Glutamatergic neuron (in vitro differentiated cells): ENCODE measurements at regions not wholly inside any gene's neighbourhood (a gene's known extent, or its start where the extent isn't known, plus 50 kb on each side); places are given as distances from the start of the nearest gene placed in this dataset.

Experiments used
- DNase-seq: peaks from one replicate; pipeline ENCODE4 v3.0.0; 2022
- H3K27ac Mint-ChIP-seq: one replicate; pipeline ENCODE4 v1.8.0; 2020; ENCODE audit warnings: mild to moderate bottlenecking, mixed read lengths, inconsistent platforms; ENCODE audit not compliant: unreplicated experiment
- H3K27me3 Mint-ChIP-seq: one replicate; pipeline ENCODE4 v1.8.0; 2020; ENCODE audit warnings: mild to moderate bottlenecking, moderate library complexity, mixed read lengths, inconsistent platforms; ENCODE audit not compliant: unreplicated experiment
- H3K36me3 Mint-ChIP-seq: one replicate; pipeline ENCODE4 v1.8.0; 2020; ENCODE audit warnings: mild to moderate bottlenecking, mixed read lengths, inconsistent platforms; ENCODE audit not compliant: unreplicated experiment
- H3K4me1 Mint-ChIP-seq: one replicate; pipeline ENCODE4 v1.8.0; 2020; ENCODE audit warnings: mild to moderate bottlenecking, low read depth, mixed read lengths, inconsistent platforms; ENCODE audit not compliant: unreplicated experiment
- H3K4me3 Mint-ChIP-seq: one replicate; pipeline ENCODE4 v1.8.0; 2020; ENCODE audit warnings: mild to moderate bottlenecking, mixed read lengths, inconsistent platforms; ENCODE audit not compliant: unreplicated experiment
- H3K9me3 Mint-ChIP-seq: one replicate; pipeline ENCODE4 v1.8.0; 2020; ENCODE audit warnings: mild to moderate bottlenecking, moderate library complexity, mixed read lengths, inconsistent platforms; ENCODE audit not compliant: unreplicated experiment
- TF ChIP-seq, protein P1 (sequence below): fragments of 200-600 bp; sonication (generic); IDR thresholded peaks from one replicate; pipeline ENCODE4 v1.5.0; 2021; ENCODE audit not compliant: partially characterized antibody, unreplicated experiment

DNA sequence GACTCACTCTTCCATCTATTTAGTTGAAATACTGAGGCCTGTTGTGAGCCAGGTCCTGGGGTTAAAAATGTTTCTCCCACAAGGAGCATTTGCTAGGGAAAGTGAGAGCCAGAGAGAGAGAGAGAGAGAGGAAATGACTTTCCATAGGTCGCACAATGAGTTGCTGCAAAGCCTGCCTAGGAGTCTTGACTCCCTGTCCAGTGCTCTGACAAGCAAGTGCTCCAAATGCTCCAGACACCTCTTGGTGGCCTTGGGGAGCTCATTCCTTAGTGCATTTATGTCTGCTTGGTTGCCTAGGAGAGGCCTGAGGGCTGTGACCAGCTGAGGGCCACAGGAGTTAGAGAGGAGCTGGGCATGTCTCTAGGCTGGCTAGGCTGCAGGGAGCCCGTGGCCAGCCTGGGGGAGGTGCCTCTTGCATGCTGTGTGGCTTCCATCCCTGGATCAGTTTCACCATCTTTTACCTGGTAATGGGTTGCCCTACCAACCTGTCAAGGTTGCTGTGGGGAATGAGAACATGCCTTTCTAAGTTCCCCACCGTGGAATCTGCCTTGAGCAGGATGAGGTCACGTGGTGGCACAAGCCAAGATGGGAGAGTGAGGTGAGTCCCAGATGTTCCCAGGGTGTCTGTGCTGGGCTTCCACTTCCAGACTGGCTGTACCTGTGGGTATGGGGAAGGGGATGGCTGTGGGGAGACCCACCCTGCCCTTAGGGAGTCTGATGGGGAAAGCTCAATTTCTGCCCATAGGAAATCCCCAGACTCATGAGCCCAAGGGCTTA is 105.0 kb downstream of the VEGFA start:
- no peaks in the 10 kb centered on the region for H3K9me3 Mint-ChIP-seq
- no peak overlapping the region for H3K27ac Mint-ChIP-seq
- no peaks in the 10 kb centered on the region for H3K4me1 Mint-ChIP-seq
- no peaks in the 10 kb centered on the region for H3K36me3 Mint-ChIP-seq
- H3K27me3 Mint-ChIP-seq: peaks cover 3% of the 10 kb centered on the region
- no peak overlapping the region for H3K4me3 Mint-ChIP-seq
- DNase-seq: no peak
- TF ChIP-seq, protein P1, sequence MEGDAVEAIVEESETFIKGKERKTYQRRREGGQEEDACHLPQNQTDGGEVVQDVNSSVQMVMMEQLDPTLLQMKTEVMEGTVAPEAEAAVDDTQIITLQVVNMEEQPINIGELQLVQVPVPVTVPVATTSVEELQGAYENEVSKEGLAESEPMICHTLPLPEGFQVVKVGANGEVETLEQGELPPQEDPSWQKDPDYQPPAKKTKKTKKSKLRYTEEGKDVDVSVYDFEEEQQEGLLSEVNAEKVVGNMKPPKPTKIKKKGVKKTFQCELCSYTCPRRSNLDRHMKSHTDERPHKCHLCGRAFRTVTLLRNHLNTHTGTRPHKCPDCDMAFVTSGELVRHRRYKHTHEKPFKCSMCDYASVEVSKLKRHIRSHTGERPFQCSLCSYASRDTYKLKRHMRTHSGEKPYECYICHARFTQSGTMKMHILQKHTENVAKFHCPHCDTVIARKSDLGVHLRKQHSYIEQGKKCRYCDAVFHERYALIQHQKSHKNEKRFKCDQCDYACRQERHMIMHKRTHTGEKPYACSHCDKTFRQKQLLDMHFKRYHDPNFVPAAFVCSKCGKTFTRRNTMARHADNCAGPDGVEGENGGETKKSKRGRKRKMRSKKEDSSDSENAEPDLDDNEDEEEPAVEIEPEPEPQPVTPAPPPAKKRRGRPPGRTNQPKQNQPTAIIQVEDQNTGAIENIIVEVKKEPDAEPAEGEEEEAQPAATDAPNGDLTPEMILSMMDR: no peak

DNA sequence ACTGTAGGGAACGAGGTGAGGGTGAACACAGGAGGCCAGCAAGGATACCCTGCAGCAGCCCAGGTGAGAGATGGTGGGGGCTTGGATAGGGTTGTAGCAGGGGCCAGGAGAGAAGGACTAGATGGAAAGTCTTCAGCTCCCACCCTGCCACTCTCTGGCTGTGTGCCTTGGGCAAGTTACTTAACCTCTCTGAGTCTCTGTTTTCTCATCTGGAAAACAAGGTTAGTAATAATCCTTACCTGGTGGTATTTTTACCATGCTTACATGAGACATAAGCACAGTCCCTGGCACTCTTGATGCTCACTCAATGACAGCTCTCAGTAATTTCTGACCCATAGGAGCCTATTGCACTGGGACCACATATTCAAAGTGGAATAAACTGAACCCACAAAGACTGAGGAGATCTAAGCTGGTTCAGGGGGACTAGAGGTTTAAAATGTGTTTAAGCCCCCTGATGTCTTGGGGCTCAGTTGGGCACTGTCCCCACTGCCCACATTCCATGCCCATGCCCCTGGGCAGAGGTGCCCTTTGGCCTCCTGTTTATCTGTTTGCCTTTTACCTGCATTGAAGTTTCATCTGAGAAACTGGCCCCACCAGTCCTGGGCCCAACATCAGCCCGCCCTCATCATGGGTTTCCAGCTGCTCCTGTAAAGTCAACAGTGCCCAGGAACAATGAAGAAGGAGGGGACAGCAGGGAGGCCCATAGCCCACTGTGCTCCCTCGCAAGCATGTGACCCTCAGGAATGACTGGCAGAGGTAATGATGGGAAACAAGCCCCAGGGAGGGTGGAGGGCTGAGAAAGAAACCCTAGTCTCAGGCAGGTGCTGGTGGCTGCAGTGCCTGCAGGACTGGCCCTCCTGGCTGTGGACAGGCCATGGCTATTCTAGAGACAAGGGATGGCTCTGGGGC is 104.0 kb downstream of the VEGFA start:
- Mint-ChIP-seq H3K27ac (no peak overlapping the region), H3K4me1 (no peaks in the 10 kb centered on the region), H3K36me3 (no peaks in the 10 kb centered on the region), H3K4me3 (no peak overlapping the region), H3K9me3 (no peaks in the 10 kb centered on the region), H3K27me3 (peaks cover 2% of the 10 kb centered on the region)
- TF ChIP-seq, protein P1: no peak
- no peak for DNase-seq

DNA sequence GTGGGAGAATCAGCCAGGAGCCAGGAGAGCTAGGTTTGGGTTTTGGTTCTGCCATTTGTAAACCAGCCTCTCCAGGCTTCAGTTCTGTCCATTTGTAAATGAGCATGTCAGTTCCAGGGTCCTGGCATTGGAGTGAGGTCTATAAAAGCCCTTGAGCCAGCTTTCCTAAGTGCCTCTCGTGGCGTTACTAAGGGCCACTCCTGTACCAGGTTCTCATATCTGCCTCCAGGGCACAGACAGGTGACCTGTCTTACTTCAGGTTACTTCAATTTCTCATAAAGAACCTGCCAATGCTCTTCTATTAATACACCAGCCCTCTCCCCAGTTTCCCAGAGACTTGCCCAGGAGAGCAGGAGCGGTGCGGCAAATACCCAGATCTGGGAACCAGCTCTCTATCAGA is 101.9 kb downstream of the VEGFA start:
- no peak for DNase-seq
- H3K36me3 Mint-ChIP-seq: no peaks in the 10 kb centered on the region
- TF ChIP-seq, protein P1: no peak
- no peak overlapping the region for H3K4me3 Mint-ChIP-seq
- peaks cover 2% of the 10 kb centered on the region for H3K27me3 Mint-ChIP-seq
- peaks cover 3% of the 10 kb centered on the region for H3K9me3 Mint-ChIP-seq
- H3K27ac Mint-ChIP-seq: no peak overlapping the region
- H3K4me1 Mint-ChIP-seq: no peaks in the 10 kb centered on the region

DNA sequence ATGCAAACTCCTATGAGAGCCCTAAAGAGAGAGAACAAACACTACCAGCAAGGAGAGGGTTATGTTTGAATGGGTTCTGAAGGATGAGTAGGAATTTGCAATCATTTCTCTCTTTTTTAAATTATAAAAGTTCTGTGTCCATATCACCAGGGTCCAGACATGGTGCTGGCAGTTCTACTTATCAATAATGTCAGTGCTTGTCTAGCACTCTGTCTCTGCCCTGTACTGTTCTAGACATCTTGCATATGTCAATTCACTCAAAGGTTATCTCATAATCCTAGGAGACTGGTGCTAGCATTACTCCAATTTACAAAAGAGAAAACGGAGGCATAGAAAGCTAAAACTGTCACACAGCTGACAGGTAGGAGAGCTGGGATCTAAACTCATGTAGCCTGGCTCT is 101.3 kb downstream of the VEGFA start:
- TF ChIP-seq, protein P1: no peak
- Mint-ChIP-seq H3K27me3 (peaks cover 2% of the 10 kb centered on the region), H3K4me1 (no peaks in the 10 kb centered on the region), H3K4me3 (no peak overlapping the region), H3K36me3 (no peaks in the 10 kb centered on the region), H3K9me3 (peaks cover 3% of the 10 kb centered on the region), H3K27ac (no peak overlapping the region)
- no peak for DNase-seq

DNA sequence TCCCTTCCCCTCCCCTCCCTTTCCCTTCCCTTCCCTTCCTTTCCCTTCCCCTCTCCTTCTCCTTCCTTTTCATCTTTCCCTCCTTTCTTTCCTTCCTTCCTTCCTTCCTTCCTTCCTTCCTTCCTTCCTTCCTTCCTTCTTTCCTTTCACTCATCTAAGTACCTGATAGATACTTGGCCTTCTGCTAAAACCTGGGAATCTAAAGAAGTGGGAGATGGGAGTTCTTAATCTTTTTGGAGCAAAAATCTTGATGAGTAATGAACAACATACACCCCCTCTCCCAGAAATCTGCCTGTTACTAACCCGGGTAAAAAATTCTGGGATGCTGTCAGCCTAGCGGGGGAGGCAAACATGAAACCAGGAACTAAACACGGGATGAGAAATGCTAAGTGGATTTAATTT is 100.7 kb downstream of the VEGFA start:
- H3K4me3 Mint-ChIP-seq: no peak overlapping the region

More for the DNA sequence above, 100.7 kb downstream of the VEGFA start:
- TF ChIP-seq, protein P1: no peak
- Mint-ChIP-seq H3K9me3 (peaks cover 3% of the 10 kb centered on the region), H3K36me3 (no peaks in the 10 kb centered on the region), H3K27me3 (peaks cover 2% of the 10 kb centered on the region), H3K4me1 (peaks cover 2% of the 10 kb centered on the region), H3K27ac (no peak overlapping the region)
- no peak for DNase-seq
